ENCODE measurements at regions not wholly inside any gene's neighbourhood (a gene's known extent, or its start where the extent isn't known, plus 50 kb on each side); places are given as distances from the start of the nearest gene placed in this dataset.

DNA sequence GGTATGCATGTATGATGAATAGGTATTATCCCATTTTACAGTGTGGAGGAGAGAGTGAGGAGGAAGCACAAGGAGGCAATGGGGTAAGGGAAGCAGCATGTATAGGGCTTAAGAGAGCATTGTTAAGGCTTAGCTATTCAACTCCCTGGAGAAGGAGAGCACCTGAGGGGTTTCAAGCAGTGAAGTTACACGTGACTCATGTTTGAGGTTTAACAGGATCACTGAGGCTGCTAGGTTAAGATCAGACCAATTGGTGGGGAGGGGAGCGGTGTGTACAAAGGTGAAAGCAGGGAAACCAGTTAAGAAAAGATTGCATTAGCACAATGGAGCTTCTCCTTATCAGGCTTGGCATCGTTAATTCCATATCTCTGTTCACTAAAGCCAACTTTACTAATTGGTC lies 64.4 kb upstream of the NHSL1 start:
- WGBS, 5 donors: 83 to 92% (median 87%) methylated on average over 3 of the region's 3 CpGs

DNA sequence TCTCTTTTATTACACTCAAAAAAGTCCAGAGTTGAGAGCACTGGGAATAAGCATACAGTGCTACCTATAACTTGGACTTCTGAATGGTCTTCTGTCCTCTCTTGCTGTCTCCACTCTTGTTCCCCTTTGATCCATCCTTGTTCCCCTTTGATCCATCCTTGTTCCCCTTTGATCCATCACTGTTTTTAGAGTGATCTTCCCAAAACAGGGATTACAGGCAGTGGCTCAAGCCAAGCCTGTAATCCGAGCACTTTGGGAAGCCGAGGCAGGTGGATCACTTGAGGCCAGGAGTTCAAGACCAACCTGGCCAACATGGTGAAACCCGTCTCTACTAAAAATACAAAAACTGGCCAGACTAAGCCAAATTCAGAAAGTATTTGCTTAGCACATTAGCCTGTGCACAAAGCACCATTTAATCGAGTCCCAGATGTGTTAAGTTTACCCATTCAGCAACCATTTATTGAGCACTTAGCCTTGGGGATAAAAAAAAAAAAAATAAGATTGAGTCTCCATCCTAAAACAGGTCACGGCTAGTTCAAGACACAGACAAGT lies 65.0 kb upstream of the NHSL1 start:
- no peak overlapping the region for H3K4me3 ChIP-seq
- no peaks in the 10 kb centered on the region for H3K9me3 ChIP-seq
- H3K27ac ChIP-seq: no peak overlapping the region
- peaks cover 0 to 5% (median 0%) of the 10 kb centered on the region in 7 donors for H3K27me3 ChIP-seq (replicated peaks in 1 of 7)
- H3K4me1 ChIP-seq: no peaks in the 10 kb centered on the region
- intact Hi-C loops (cut with DNase I; ENCODE audit: low total_unique reads): no loop called here
- no peak for TF ChIP-seq POLR2AphosphoS5 (IDR thresholded peaks at IDR 0.05)
- TF ChIP-seq, protein P1, sequence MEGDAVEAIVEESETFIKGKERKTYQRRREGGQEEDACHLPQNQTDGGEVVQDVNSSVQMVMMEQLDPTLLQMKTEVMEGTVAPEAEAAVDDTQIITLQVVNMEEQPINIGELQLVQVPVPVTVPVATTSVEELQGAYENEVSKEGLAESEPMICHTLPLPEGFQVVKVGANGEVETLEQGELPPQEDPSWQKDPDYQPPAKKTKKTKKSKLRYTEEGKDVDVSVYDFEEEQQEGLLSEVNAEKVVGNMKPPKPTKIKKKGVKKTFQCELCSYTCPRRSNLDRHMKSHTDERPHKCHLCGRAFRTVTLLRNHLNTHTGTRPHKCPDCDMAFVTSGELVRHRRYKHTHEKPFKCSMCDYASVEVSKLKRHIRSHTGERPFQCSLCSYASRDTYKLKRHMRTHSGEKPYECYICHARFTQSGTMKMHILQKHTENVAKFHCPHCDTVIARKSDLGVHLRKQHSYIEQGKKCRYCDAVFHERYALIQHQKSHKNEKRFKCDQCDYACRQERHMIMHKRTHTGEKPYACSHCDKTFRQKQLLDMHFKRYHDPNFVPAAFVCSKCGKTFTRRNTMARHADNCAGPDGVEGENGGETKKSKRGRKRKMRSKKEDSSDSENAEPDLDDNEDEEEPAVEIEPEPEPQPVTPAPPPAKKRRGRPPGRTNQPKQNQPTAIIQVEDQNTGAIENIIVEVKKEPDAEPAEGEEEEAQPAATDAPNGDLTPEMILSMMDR (IDR thresholded peaks at IDR 0.05 in 8 of 11, conservative IDR thresholded peaks at IDR 0.05 in 3 of 11): no peak
- TF ChIP-seq POLR2A (IDR thresholded peaks at IDR 0.05): no peak
- WGBS, 5 donors: 92 to 99% (median 94%) methylated on average over 5 of the region's 5 CpGs
- DNase-seq: no peak
- no peaks in the 10 kb centered on the region for H3K36me3 ChIP-seq

More for the DNA sequence above, 64.4 kb upstream of the NHSL1 start:
- Histone ChIP-seq H3K27me3 (replicated peaks in 1 of 7) (peaks cover 0 to under 1% (median 0%) of the 10 kb centered on the region in 7 donors), H3K27ac (no peak overlapping the region), H3K36me3 (no peaks in the 10 kb centered on the region), H3K9me3 (no peaks in the 10 kb centered on the region), H3K4me3 (no peak overlapping the region), H3K4me1 (no peaks in the 10 kb centered on the region)
- TF ChIP-seq, protein P1 (IDR thresholded peaks at IDR 0.05 in 8 of 11, conservative IDR thresholded peaks at IDR 0.05 in 3 of 11): no peak
- TF ChIP-seq POLR2A (IDR thresholded peaks at IDR 0.05) (no peak), POLR2AphosphoS5 (IDR thresholded peaks at IDR 0.05) (no peak)
- intact Hi-C loops (cut with DNase I; ENCODE audit: low total_unique reads): no loop called here
- no peak for DNase-seq

DNA sequence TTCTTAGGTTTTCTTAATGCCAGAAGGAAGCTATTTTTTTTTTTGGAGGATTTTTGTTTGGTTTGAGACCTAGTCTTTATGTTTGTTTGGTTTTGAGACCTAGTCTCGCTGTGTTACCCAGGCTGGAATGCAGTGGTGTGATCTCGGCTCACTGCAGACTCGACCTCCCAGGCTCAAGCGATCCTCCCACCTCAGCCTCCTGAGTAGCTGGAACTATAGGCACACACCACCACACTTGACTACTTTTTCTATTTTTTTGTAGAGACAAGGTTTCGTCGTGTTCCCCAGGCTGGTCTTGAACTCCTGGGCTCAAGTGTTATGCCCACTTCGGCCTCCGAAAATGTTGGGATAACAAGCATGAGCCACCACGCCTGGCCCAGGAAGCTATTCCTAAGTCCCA lies 67.8 kb upstream of the NHSL1 start:
- intact Hi-C loops (cut with DNase I; ENCODE audit: low total_unique reads): no loop called here
- H3K9me3 ChIP-seq: no peaks in the 10 kb centered on the region
- H3K4me3 ChIP-seq: no peak overlapping the region
- WGBS, 5 donors: 89 to 97% (median 91%) methylated on average over 9 of the region's 9 CpGs
- DNase-seq: no peak
- TF ChIP-seq POLR2AphosphoS5 (IDR thresholded peaks at IDR 0.05) (no peak), POLR2A (IDR thresholded peaks at IDR 0.05) (no peak)
- TF ChIP-seq, protein P1 (IDR thresholded peaks at IDR 0.05 in 8 of 11, conservative IDR thresholded peaks at IDR 0.05 in 3 of 11): no peak
- no peaks in the 10 kb centered on the region for H3K36me3 ChIP-seq
- no peak overlapping the region for H3K27ac ChIP-seq
- H3K4me1 ChIP-seq: peaks cover 0 to 8% (median 0%) of the 10 kb centered on the region in 6 donors
- H3K27me3 ChIP-seq (replicated peaks in 1 of 7): peaks cover 0 to 21% (median 0%) of the 10 kb centered on the region in 7 donors

DNA sequence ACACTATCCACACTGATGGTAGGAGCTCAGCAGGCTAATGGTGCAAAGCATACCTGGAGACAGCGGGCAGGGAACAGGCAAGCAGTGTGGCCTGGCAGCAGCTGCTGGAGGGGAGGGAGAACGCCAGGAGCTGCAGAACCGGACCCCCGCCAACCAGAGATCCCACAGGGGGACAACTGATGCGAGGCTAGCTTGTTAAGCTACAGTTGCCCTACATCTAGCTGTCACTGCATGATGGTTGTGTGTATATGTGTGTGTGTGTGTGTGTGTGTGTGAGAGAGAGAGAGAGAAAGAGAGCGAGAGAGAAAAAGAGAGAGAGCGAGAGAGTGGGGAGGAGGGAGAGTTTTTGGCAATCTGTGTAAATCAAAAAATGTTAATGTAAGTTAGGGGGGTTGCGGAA lies 69.7 kb upstream of the NHSL1 start:
- no peak for DNase-seq
- intact Hi-C loops (cut with DNase I; ENCODE audit: low total_unique reads): no loop called here
- Histone ChIP-seq H3K36me3 (no peaks in the 10 kb centered on the region), H3K4me1 (peaks cover 0 to 11% (median 0%) of the 10 kb centered on the region in 6 donors), H3K27me3 (replicated peaks in 1 of 7) (peaks cover 0 to 26% (median 0%) of the 10 kb centered on the region in 7 donors), H3K9me3 (no peaks in the 10 kb centered on the region), H3K27ac (no peak overlapping the region), H3K4me3 (no peak overlapping the region)
- no peak for TF ChIP-seq POLR2A (IDR thresholded peaks at IDR 0.05)
- 90 to 96% (median 92%) methylated on average over 8 of the region's 8 CpGs for WGBS, 5 donors

Data from spleen (tissue), 11 donors.